GM12878 (cell line): ENCODE measurements at regions not wholly inside any gene's neighbourhood (a gene's known extent, or its start where the extent isn't known, plus 50 kb on each side); places are given as distances from the start of the nearest gene placed in this dataset.

Experiments
- ATAC-seq: fragments of 200-7000 bp; cut with Tn5 transposase; 3 replicates; pipeline ENCODE4 v1.9.1; 2020; ENCODE audit warnings: mild to moderate bottlenecking, moderate library complexity
- BruUV-seq: library from RNA; stranded (reverse); fragments of 400-500 nt; replicated peaks from 2 replicates; lab custom pipeline; 2021; lab: Mats Ljungman, UMichigan
- CTCF ChIA-PET: fragments of 300-600 bp; sonication (Branson Sonifier 250); formaldehyde crosslinking; extraction: SDS; loops from one replicate; lab custom pipeline; 2021; ENCODE audit warnings: inconsistent platforms; lab: Yijun Ruan, JAX
- POLR2A ChIA-PET: fragments of 350-600 bp; formaldehyde crosslinking; extraction: SDS; loops from one replicate; lab custom pipeline; 2021; ENCODE audit warnings: inconsistent platforms; lab: Charles Lee
- RAD21 ChIA-PET: fragments of 300-600 bp; sonication (Branson Sonifier 250); formaldehyde crosslinking; loops from one replicate; lab custom pipeline; 2023; ENCODE audit warnings: antibody characterized with exemption; ENCODE audit not compliant: unreplicated experiment; lab: Charles Lee
- SMC1A ChIA-PET: fragments of 300-600 bp; sonication (Branson Sonifier 250); formaldehyde crosslinking; loops from one replicate; lab custom pipeline; 2023; ENCODE audit not compliant: unreplicated experiment, uncharacterized antibody; lab: Charles Lee
- DNase-seq: peaks from one replicate; pipeline ENCODE4 v3.0.0-alpha.2; 2011; ENCODE audit warnings: low read depth, low spot score
- FAIRE-seq: peaks from 3 replicates; lab custom pipeline; 2011; peaks lifted over from hg19 to GRCh38; lab: Jason Lieb, UNC
- H2AFZ ChIP-seq: 2 replicates; pipeline ENCODE4 v1.6.0; 2011; ENCODE audit warnings: low read depth, low read length, control low read depth; ENCODE audit not compliant: control insufficient read depth
- H3K27ac ChIP-seq: 2 replicates; pipeline ENCODE4 v1.5.1; 2011; ENCODE audit warnings: control low read depth; ENCODE audit not compliant: control insufficient read depth, insufficient read depth
- H3K27me3 ChIP-seq, 2 experiments: replicated peaks in 1 of 2; 2 replicates each; pipeline versions ENCODE4 v1.6.0 to v1.6.1; 2011; ENCODE audit warnings: low read length in 1 of 2; ENCODE audit not compliant: control insufficient read depth in 2 of 2, insufficient read depth in 2 of 2
- H3K36me3 ChIP-seq, 2 experiments: 2 replicates each; pipeline ENCODE4 v1.5.1; 2011; ENCODE audit warnings: low read length in 1 of 2; ENCODE audit not compliant: control insufficient read depth in 2 of 2, insufficient read depth in 2 of 2
- H3K4me1 ChIP-seq: 2 replicates; pipeline ENCODE4 v1.6.1; 2011; ENCODE audit warnings: mild to moderate bottlenecking, low read length, moderate library complexity, mixed read lengths; ENCODE audit not compliant: control insufficient read depth, insufficient read depth
- H3K4me2 ChIP-seq: 2 replicates; pipeline ENCODE4 v1.6.0; 2011; ENCODE audit warnings: control low read depth; ENCODE audit not compliant: control insufficient read depth, insufficient read depth
- H3K4me3 ChIP-seq: fragments of 200-600 bp; sonication (generic); 2 replicates; pipeline ENCODE4 v1.5.1; 2016
- H3K79me2 ChIP-seq: 2 replicates; pipeline ENCODE4 v1.6.0; 2011; ENCODE audit warnings: low read length; ENCODE audit not compliant: control insufficient read depth, insufficient read depth
- H3K9ac ChIP-seq: 2 replicates; pipeline ENCODE4 v1.8.0; 2011; ENCODE audit warnings: low read length, control low read depth, mixed read lengths; ENCODE audit not compliant: control insufficient read depth, insufficient read depth
- H3K9me3 ChIP-seq: replicated peaks from 3 replicates; pipeline ENCODE4 v1.5.1; 2011; ENCODE audit warnings: mild to moderate bottlenecking, low read length; ENCODE audit not compliant: control insufficient read depth, insufficient read depth
- H4K20me1 ChIP-seq: 2 replicates; pipeline ENCODE4 v1.6.0; 2011; ENCODE audit not compliant: control insufficient read depth, insufficient read depth
- CBFB ChIP-seq: IDR thresholded peaks from 2 replicates; pipeline ENCODE4 v1.6.1; 2016; ENCODE audit warnings: antibody characterized with exemption, low read depth
- CEBPZ ChIP-seq: fragments of 150-350 bp; IDR thresholded peaks from 2 replicates; pipeline ENCODE4 v1.6.1; 2016; ENCODE audit warnings: low read depth, low read length
- FOS ChIP-seq: IDR thresholded peaks from 3 replicates; pipeline ENCODE4 v1.6.1; 2011; ENCODE audit warnings: borderline replicate concordance; ENCODE audit not compliant: insufficient read length; ENCODE audit errors: extremely low read depth
- JUND ChIP-seq: IDR thresholded peaks from 2 replicates; pipeline ENCODE4 v1.6.1; 2012; ENCODE audit warnings: low read depth, mild to moderate bottlenecking, low read length, improper control_type of control experiment, moderate library complexity
- MAX ChIP-seq: IDR thresholded peaks from 2 replicates; pipeline ENCODE4 v1.6.1; 2012; ENCODE audit warnings: low read depth, low read length, improper control_type of control experiment
- POLR2A ChIP-seq: IDR thresholded peaks from 2 replicates; pipeline ENCODE4 v1.6.1; 2011; ENCODE audit warnings: low read depth, mild to moderate bottlenecking, low read length
- POU2F2 ChIP-seq: IDR thresholded peaks from 3 replicates; pipeline ENCODE4 v1.6.1; 2011; ENCODE audit warnings: low read depth, mild to moderate bottlenecking, low read length, borderline replicate concordance
- RBBP5 ChIP-seq: fragments of 200-600 bp; sonication (generic); conservative IDR thresholded peaks from 2 replicates; pipeline ENCODE4 v1.6.1; 2016
- RCOR1 ChIP-seq: conservative IDR thresholded peaks from 2 replicates; pipeline ENCODE4 v1.6.1; 2012; ENCODE audit warnings: low read depth, low read length, improper control_type of control experiment
- SUZ12 ChIP-seq: fragments of 200-600 bp; sonication (generic); IDR thresholded peaks from one replicate; pipeline ENCODE4 v1.6.1; 2018; ENCODE audit warnings: antibody characterized with exemption, mild to moderate bottlenecking; ENCODE audit not compliant: unreplicated experiment
- TCF7 ChIP-seq: IDR thresholded peaks from 2 replicates; pipeline ENCODE4 v1.6.1; 2014; ENCODE audit warnings: antibody characterized with exemption, borderline replicate concordance
- ZZZ3 ChIP-seq: IDR thresholded peaks from 2 replicates; pipeline ENCODE4 v1.6.1; 2011; ENCODE audit warnings: low read depth; ENCODE audit not compliant: control insufficient read depth, insufficient read length
- in situ Hi-C: fragments of 300-500 bp; cut with MboI; formaldehyde crosslinking; loops from 9 replicates; pipeline ENCODE4 v1.14.3; 2018; ENCODE audit warnings: mixed read lengths
- intact Hi-C: fragments of 100-400 bp; cut with micrococcal nuclease; formaldehyde crosslinking; loops from one replicate; pipeline ENCODE4 v1.14.2; 2022; ENCODE audit not compliant: unreplicated experiment
- TF ChIP-seq, protein P1 (sequence below): fragments of 450-650 bp; formaldehyde crosslinking; IDR thresholded peaks from 2 replicates; pipeline ENCODE4 v1.4.0; 2020; ENCODE audit warnings: mild to moderate bottlenecking, moderate library complexity

DNA sequence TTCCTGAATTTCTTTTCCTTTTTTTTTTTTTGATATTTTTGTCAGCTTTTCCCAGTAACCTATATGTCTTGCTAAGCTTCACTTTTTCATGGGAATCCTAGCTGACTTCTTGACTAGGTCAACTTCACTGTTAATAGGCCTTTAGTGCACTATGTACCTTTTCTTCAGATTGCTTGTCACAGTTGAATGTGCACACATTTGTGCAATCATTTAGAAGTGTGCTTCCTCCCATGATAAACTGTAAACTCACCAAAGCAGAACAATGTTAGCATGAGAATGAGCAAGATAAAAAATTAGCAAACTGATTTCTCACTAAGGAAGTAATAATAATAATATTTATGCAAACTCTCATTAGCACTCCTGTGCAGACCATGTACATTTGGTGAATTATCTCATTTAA lies 173.2 kb downstream of the PABPC4L start:
- Histone ChIP-seq H3K4me1 (no peaks in the 10 kb centered on the region), H3K4me3 (no peak overlapping the region), H3K36me3 (no peaks in the 10 kb centered on the region), H3K79me2 (no peaks in the 10 kb centered on the region), H2AFZ (no peak overlapping the region), H3K9me3 (no peaks in the 10 kb centered on the region), H3K27me3 (no peaks in the 10 kb centered on the region), H3K9ac (no peak overlapping the region), H3K4me2 (no peak overlapping the region), H3K27ac (no peak overlapping the region), H4K20me1 (no peaks in the 10 kb centered on the region)
- no peak for FAIRE-seq
- ChIA-PET RAD21 (interaction anchor here (0.5 kb wide), 1 partner anchor 400 kb away, joined by 3 read pairs; no protein-coding TSS in a partner anchor), SMC1A (interaction anchor here (1.1 kb wide), 1 partner anchor 882 kb away, joined by 3 read pairs; no protein-coding TSS in a partner anchor), POLR2A (no interaction called here), CTCF (interaction anchor here (1.5 kb wide), 1 partner anchor 9 kb away, joined by 3 read pairs; no protein-coding TSS in a partner anchor)
- ATAC-seq, result no peak
- intact Hi-C loops (no loop called here), in situ Hi-C loops (no loop called here)
- no TSS peak for BruUV-seq
- no peak for DNase-seq
- no peak for TF ChIP-seq SUZ12
- no peak for TF ChIP-seq JUND
- TF ChIP-seq ZZZ3, result no peak
- no peak for TF ChIP-seq FOS
- no peak for TF ChIP-seq POU2F2
- TF ChIP-seq, protein P1, sequence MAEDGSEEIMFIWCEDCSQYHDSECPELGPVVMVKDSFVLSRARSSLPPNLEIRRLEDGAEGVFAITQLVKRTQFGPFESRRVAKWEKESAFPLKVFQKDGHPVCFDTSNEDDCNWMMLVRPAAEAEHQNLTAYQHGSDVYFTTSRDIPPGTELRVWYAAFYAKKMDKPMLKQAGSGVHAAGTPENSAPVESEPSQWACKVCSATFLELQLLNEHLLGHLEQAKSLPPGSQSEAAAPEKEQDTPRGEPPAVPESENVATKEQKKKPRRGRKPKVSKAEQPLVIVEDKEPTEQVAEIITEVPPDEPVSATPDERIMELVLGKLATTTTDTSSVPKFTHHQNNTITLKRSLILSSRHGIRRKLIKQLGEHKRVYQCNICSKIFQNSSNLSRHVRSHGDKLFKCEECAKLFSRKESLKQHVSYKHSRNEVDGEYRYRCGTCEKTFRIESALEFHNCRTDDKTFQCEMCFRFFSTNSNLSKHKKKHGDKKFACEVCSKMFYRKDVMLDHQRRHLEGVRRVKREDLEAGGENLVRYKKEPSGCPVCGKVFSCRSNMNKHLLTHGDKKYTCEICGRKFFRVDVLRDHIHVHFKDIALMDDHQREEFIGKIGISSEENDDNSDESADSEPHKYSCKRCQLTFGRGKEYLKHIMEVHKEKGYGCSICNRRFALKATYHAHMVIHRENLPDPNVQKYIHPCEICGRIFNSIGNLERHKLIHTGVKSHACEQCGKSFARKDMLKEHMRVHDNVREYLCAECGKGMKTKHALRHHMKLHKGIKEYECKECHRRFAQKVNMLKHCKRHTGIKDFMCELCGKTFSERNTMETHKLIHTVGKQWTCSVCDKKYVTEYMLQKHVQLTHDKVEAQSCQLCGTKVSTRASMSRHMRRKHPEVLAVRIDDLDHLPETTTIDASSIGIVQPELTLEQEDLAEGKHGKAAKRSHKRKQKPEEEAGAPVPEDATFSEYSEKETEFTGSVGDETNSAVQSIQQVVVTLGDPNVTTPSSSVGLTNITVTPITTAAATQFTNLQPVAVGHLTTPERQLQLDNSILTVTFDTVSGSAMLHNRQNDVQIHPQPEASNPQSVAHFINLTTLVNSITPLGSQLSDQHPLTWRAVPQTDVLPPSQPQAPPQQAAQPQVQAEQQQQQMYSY, result no peak
- no peak for TF ChIP-seq RBBP5
- no peak for TF ChIP-seq RCOR1
- TF ChIP-seq POLR2A, result no peak
- TF ChIP-seq CEBPZ, result no peak
- TF ChIP-seq TCF7, result no peak
- TF ChIP-seq MAX, result no peak
- no peak for TF ChIP-seq CBFB
